ENCODE measurements at regions not wholly inside any gene's neighbourhood (a gene's known extent, or its start where the extent isn't known, plus 50 kb on each side); places are given as distances from the start of the nearest gene placed in this dataset.

- TF ChIP-seq CTCF (IDR thresholded peaks at IDR 0.05) (no peak), POLR2AphosphoS5 (IDR thresholded peaks at IDR 0.05) (no peak)
Measured at GRCh38 chr9:87193151-87193550, 245.8 kb upstream of the GAS1 start.

Data from suprapubic skin (tissue), 3 donors.